ENCODE measurements at regions not wholly inside any gene's neighbourhood (a gene's known extent, or its start where the extent isn't known, plus 50 kb on each side); places are given as distances from the start of the nearest gene placed in this dataset.

- no peak overlapping the region for H3K27ac Mint-ChIP-seq (ENCODE audit: unreplicated experiment)
- DNase-seq = no peak
- H3K36me3 Mint-ChIP-seq (ENCODE audit: unreplicated experiment) = no peaks in the 10 kb centered on the region
- H3K4me1 Mint-ChIP-seq (ENCODE audit: low read depth, unreplicated experiment) = no peaks in the 10 kb centered on the region
- H3K4me3 Mint-ChIP-seq (ENCODE audit: unreplicated experiment) = no peak overlapping the region
- no peaks in the 10 kb centered on the region for H3K27me3 Mint-ChIP-seq (ENCODE audit: unreplicated experiment)
- no peak for TF ChIP-seq CTCF (IDR thresholded peaks at IDR 0.05; ENCODE audit: partially characterized antibody, unreplicated experiment)
- H3K9me3 Mint-ChIP-seq (ENCODE audit: unreplicated experiment) = no peaks in the 10 kb centered on the region
These were observed 198.7 kb upstream of the C9orf72 start for GRCh38 chr9:27771803-27772545.

- TF ChIP-seq CTCF (IDR thresholded peaks at IDR 0.05; ENCODE audit: partially characterized antibody, unreplicated experiment) = no peak
These were observed 211.8 kb upstream of the C9orf72 start for GRCh38 chr9:27784847-27785713.

GRCh38 chr9:27785714-27786100 lies 212.4 kb upstream of the C9orf72 start:
- no peak for TF ChIP-seq CTCF (IDR thresholded peaks at IDR 0.05; ENCODE audit: partially characterized antibody, unreplicated experiment)
- H3K9me3 Mint-ChIP-seq (ENCODE audit: unreplicated experiment) = peaks cover 11% of the 10 kb centered on the region
- no peaks in the 10 kb centered on the region for H3K4me1 Mint-ChIP-seq (ENCODE audit: low read depth, unreplicated experiment)
- H3K27me3 Mint-ChIP-seq (ENCODE audit: unreplicated experiment) = peaks cover 6% of the 10 kb centered on the region
- H3K27ac Mint-ChIP-seq (ENCODE audit: unreplicated experiment) = no peak overlapping the region
- DNase-seq = no peak
- peaks cover 14% of the 10 kb centered on the region for H3K36me3 Mint-ChIP-seq (ENCODE audit: unreplicated experiment)
- H3K4me3 Mint-ChIP-seq (ENCODE audit: unreplicated experiment) = no peak overlapping the region

More at GRCh38 chr9:27784847-27785713, 211.8 kb upstream of the C9orf72 start:
- Mint-ChIP-seq H3K27ac (ENCODE audit: unreplicated experiment) (no peak overlapping the region), H3K36me3 (ENCODE audit: unreplicated experiment) (peaks cover 14% of the 10 kb centered on the region), H3K9me3 (ENCODE audit: unreplicated experiment) (peaks cover 11% of the 10 kb centered on the region), H3K27me3 (ENCODE audit: unreplicated experiment) (peaks cover 3% of the 10 kb centered on the region), H3K4me3 (ENCODE audit: unreplicated experiment) (no peak overlapping the region), H3K4me1 (ENCODE audit: low read depth, unreplicated experiment) (no peaks in the 10 kb centered on the region)
- DNase-seq = no peak

GRCh38 chr9:27787891-27788290 lies 214.6 kb upstream of the C9orf72 start:
- Mint-ChIP-seq H3K27ac (ENCODE audit: unreplicated experiment) (no peak overlapping the region), H3K4me1 (ENCODE audit: low read depth, unreplicated experiment) (peaks cover 3% of the 10 kb centered on the region), H3K9me3 (ENCODE audit: unreplicated experiment) (peaks cover 11% of the 10 kb centered on the region), H3K36me3 (ENCODE audit: unreplicated experiment) (peaks cover 14% of the 10 kb centered on the region), H3K27me3 (ENCODE audit: unreplicated experiment) (peaks cover 3% of the 10 kb centered on the region), H3K4me3 (ENCODE audit: unreplicated experiment) (no peak overlapping the region)
- TF ChIP-seq CTCF (IDR thresholded peaks at IDR 0.05; ENCODE audit: partially characterized antibody, unreplicated experiment) = no peak
- DNase-seq = no peak

- DNase-seq = no peak
- peaks cover 6% of the 10 kb centered on the region for H3K27me3 Mint-ChIP-seq (ENCODE audit: unreplicated experiment)
- peaks cover 3% of the 10 kb centered on the region for H3K4me1 Mint-ChIP-seq (ENCODE audit: low read depth, unreplicated experiment)
- peaks cover 8% of the 10 kb centered on the region for H3K9me3 Mint-ChIP-seq (ENCODE audit: unreplicated experiment)
- no peak for TF ChIP-seq CTCF (IDR thresholded peaks at IDR 0.05; ENCODE audit: partially characterized antibody, unreplicated experiment)
- H3K4me3 Mint-ChIP-seq (ENCODE audit: unreplicated experiment) = no peak overlapping the region
- peaks cover 18% of the 10 kb centered on the region for H3K36me3 Mint-ChIP-seq (ENCODE audit: unreplicated experiment)
- no peak overlapping the region for H3K27ac Mint-ChIP-seq (ENCODE audit: unreplicated experiment)
These were observed 218.0 kb upstream of the C9orf72 start for GRCh38 chr9:27791311-27791710.
